ENCODE measurements at regions not wholly inside any gene's neighbourhood (a gene's known extent, or its start where the extent isn't known, plus 50 kb on each side); places are given as distances from the start of the nearest gene placed in this dataset.

DNA sequence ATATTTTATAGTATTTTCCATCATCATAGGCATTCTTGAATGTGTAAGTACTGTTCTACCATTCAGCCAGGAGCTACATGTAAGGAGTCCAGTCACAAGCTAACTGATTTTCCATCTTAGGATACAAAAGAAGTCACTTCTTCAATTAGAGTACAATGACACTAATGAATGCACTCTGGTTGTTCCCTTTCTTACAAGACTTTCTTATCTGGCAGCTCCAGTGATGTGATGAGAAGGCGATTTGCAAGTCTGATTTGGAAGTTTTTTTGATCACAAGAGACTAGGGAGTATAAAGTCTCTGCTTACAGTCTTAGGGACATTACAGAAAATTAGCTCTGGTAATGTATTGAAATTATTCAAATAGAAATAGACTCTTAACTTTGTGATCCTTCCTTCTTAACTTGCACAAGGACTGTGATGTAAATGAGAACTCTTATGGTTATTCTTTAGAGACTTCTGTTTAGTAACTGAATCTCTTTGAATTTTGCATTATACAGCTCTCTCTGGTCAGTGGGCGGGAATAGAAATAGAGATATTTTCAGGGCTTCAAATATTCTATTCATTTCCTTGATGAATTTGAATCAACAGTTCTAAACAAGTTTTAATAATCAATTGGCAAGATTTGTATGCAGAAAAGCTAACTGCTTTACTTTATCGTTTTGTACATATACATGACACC, 130.4 kb upstream of the CDH6 start:
- POLR2A ChIA-PET (ENCODE audit: partially characterized antibody) = no interaction called here
- CTCF ChIA-PET (ENCODE audit: partially characterized antibody) = no interaction called here

More for the DNA sequence above, 130.4 kb upstream of the CDH6 start:
- DNase-seq (ENCODE audit: low read depth in 1 of 2, low spot score in 2 of 2) (no peak), FAIRE-seq (no peak)
- Histone ChIP-seq H3K23ac (ENCODE audit: insufficient read length) (no peak overlapping the region), H3K4me2 (ENCODE audit: insufficient read depth in 1 of 2, low read depth in 2 of 2, low read length in 2 of 2) (no peak overlapping the region), H4K5ac (ENCODE audit: insufficient read length, low read depth, low read length) (no peak overlapping the region), H2BK5ac (ENCODE audit: low read depth, low read length) (no peak overlapping the region), H3K9me3 (ENCODE audit: insufficient read depth in 2 of 2, low read depth in 1 of 2, low read length in 1 of 2) (no peaks in the 10 kb centered on the region), H2BK15ac (ENCODE audit: low read length) (no peak overlapping the region), H3K79me2 (ENCODE audit: control insufficient read depth in 1 of 2, insufficient read depth in 2 of 2, low read length in 2 of 2) (no peaks in the 10 kb centered on the region), H3K27ac (ENCODE audit: low read depth, low read length) (no peak overlapping the region), H4K91ac (replicated peaks; ENCODE audit: insufficient read length, low read length) (no peak overlapping the region), H2AK5ac (ENCODE audit: low read depth, low read length) (no peak overlapping the region), H3K14ac (ENCODE audit: insufficient read length) (no peak overlapping the region), H3K27me3 (replicated peaks in 1 of 4; ENCODE audit: control insufficient read depth in 3 of 4, extremely low read depth in 1 of 4, insufficient read depth in 3 of 4, low read length in 3 of 4) (no peaks in the 10 kb centered on the region), H3K9ac (replicated peaks in 1 of 4; ENCODE audit: extremely low read depth in 1 of 4, low read depth in 3 of 4, low read length in 3 of 4) (no peak overlapping the region), H4K20me1 (replicated peaks in 1 of 2; ENCODE audit: control insufficient read depth in 1 of 2, insufficient read depth in 2 of 2, low read length in 2 of 2) (no peaks in the 10 kb centered on the region), H3K79me1 (ENCODE audit: low read depth, low read length) (no peaks in the 10 kb centered on the region), H2AFZ (ENCODE audit: low read length) (no peak overlapping the region), H4K8ac (ENCODE audit: extremely low read depth, insufficient read depth, low read length) (no peak overlapping the region), H3K36me3 (ENCODE audit: control insufficient read depth in 2 of 4, insufficient read depth in 4 of 4, low read length in 3 of 4) (no peaks in the 10 kb centered on the region), H3K4ac (replicated peaks; ENCODE audit: insufficient read length, low read depth, low read length) (no peak overlapping the region), H2BK120ac (replicated peaks; ENCODE audit: low read depth, low read length) (no peak overlapping the region), H2BK12ac (ENCODE audit: low read depth, low read length) (no peak overlapping the region), H3K56ac (replicated peaks; ENCODE audit: insufficient read length, low read depth, low read length) (no peak overlapping the region), H3K4me1 (replicated peaks in 1 of 4; ENCODE audit: control insufficient read depth in 3 of 4, insufficient read depth in 4 of 4, low read length in 3 of 4) (no peaks in the 10 kb centered on the region), H3K4me3 (ENCODE audit: extremely low read depth in 1 of 4, insufficient read depth in 2 of 4, low read depth in 3 of 4, low read length in 4 of 4) (no peak overlapping the region), H3K18ac (ENCODE audit: extremely low read depth, low read length) (no peak overlapping the region), H2BK20ac (ENCODE audit: low read length) (no peak overlapping the region), H3K23me2 (ENCODE audit: low read depth, low read length) (no peaks in the 10 kb centered on the region)
- TF ChIP-seq SIX5 (IDR thresholded peaks at IDR 0.05; ENCODE audit: low read depth, low read length) (no peak), TAF7 (optimal IDR thresholded peaks at IDR 0.05; ENCODE audit: borderline replicate concordance, low read depth, low read length) (no peak), GTF2F1 (IDR thresholded peaks at IDR 0.05; ENCODE audit: borderline replicate concordance, low read depth, low read length) (no peak), RXRA (IDR thresholded peaks at IDR 0.05; ENCODE audit: insufficient read depth, low read depth, low read length) (no peak), CEBPB (IDR thresholded peaks at IDR 0.05; ENCODE audit: low read depth, low read length) (no peak), BRCA1 (IDR thresholded peaks at IDR 0.05; ENCODE audit: low read depth, low read length) (no peak), EGR1 (IDR thresholded peaks at IDR 0.05; ENCODE audit: borderline replicate concordance, low read depth, low read length) (no peak)
- TF ChIP-seq, protein P1, sequence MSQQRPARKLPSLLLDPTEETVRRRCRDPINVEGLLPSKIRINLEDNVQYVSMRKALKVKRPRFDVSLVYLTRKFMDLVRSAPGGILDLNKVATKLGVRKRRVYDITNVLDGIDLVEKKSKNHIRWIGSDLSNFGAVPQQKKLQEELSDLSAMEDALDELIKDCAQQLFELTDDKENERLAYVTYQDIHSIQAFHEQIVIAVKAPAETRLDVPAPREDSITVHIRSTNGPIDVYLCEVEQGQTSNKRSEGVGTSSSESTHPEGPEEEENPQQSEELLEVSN (IDR thresholded peaks at IDR 0.05) = no peak
- TF ChIP-seq, protein P2, sequence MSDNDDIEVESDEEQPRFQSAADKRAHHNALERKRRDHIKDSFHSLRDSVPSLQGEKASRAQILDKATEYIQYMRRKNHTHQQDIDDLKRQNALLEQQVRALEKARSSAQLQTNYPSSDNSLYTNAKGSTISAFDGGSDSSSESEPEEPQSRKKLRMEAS (IDR thresholded peaks at IDR 0.05) = no peak
- 89% methylated on average over 3 of the region's 3 CpGs; no CpG with 5 or more reads in 1 of the 2 experiments for WGBS, 2 experiments (ENCODE audit: extremely low coverage in 1 of 2, insufficient coverage in 1 of 2, insufficient read length in 1 of 2, insufficient replicate concordance in 2 of 2, low coverage in 1 of 2, low lambda C conversion rate in 2 of 2, missing lambda C conversion rate in 1 of 2)

All from H1 (cell line).